Upper lobe of right lung (tissue), 1 donor: ENCODE measurements at regions not wholly inside any gene's neighbourhood (a gene's known extent, or its start where the extent isn't known, plus 50 kb on each side); places are given as distances from the start of the nearest gene placed in this dataset.
"Not testable (repeated sequence)": the region's sequence is repeated elsewhere in the genome, so short reads cannot be mapped to it uniquely, and the experiment has no call there.

Experiments
- ATAC-seq: fragments of 200-7000 bp; cut with Tn5 transposase; one replicate; pipeline ENCODE4 v1.9.1; 2020; ENCODE audit warnings: mild to moderate bottlenecking, moderate library complexity
- DNase-seq: peaks from one replicate; pipeline ENCODE4 v3.0.0-alpha.2; 2020
- H3K27ac ChIP-seq: fragments of 200-600 bp; one replicate; pipeline ENCODE4 v1.8.0; 2022
- H3K27me3 ChIP-seq: fragments of 200-600 bp; one replicate; pipeline ENCODE4 v1.8.0; 2022; ENCODE audit warnings: mild to moderate bottlenecking
- H3K36me3 ChIP-seq: fragments of 200-600 bp; one replicate; pipeline ENCODE4 v1.8.0; 2022
- H3K4me1 ChIP-seq: fragments of 200-600 bp; one replicate; pipeline ENCODE4 v1.8.0; 2022
- H3K4me3 ChIP-seq: fragments of 200-600 bp; one replicate; pipeline ENCODE4 v1.8.0; 2022; ENCODE audit warnings: mild to moderate bottlenecking
- H3K9me3 ChIP-seq: fragments of 200-600 bp; one replicate; pipeline ENCODE4 v1.8.0; 2022
- intact Hi-C: fragments of 100-400 bp; cut with DNase I; formaldehyde crosslinking; loops from one replicate; pipeline ENCODE4 v1.11.0; 2022
- TF ChIP-seq, protein P1 (sequence below): fragments of 200-600 bp; IDR thresholded peaks from one replicate; pipeline ENCODE4 v1.8.0; 2022; ENCODE audit warnings: antibody characterized with exemption
- donor health status: DM: no; HTN: yes; CAD: no; lungs with severe emphysema.

DNA sequence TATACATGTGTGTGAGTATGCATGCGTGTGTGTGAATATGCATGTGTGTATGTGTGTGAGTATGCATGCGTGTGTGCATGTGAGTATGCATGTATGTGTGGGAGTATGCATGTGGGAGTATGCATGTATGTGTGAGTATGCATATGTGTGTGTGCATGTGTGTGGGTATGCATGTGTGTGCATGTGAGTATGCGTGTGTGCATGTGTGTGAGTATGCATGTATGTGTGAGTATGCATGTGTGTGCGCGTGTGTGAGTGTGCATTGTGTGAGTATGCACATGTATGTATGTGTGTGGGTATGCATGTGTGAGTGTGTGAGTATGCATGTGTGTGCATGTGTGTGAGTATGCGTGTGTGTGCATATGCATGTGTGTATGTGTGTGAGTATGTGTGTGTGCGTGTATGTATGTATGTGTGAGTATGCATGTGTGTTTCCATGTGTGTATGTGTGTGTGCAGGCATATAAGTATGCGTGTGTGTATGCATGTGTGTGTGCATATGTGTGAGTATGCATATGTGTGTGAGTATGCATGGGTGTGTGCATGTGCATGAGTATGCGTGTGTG, 97.9 kb upstream of the MED13L start:
- intact Hi-C loops, result no loop called here
- no peaks in the 10 kb centered on the region for H3K4me1 ChIP-seq
- no peaks in the 10 kb centered on the region for H3K9me3 ChIP-seq
- peak; percentile 3 for DNase-seq
- H3K36me3 ChIP-seq, result no peaks in the 10 kb centered on the region
- no peaks in the 10 kb centered on the region for H3K27me3 ChIP-seq
- TF ChIP-seq, protein P1, sequence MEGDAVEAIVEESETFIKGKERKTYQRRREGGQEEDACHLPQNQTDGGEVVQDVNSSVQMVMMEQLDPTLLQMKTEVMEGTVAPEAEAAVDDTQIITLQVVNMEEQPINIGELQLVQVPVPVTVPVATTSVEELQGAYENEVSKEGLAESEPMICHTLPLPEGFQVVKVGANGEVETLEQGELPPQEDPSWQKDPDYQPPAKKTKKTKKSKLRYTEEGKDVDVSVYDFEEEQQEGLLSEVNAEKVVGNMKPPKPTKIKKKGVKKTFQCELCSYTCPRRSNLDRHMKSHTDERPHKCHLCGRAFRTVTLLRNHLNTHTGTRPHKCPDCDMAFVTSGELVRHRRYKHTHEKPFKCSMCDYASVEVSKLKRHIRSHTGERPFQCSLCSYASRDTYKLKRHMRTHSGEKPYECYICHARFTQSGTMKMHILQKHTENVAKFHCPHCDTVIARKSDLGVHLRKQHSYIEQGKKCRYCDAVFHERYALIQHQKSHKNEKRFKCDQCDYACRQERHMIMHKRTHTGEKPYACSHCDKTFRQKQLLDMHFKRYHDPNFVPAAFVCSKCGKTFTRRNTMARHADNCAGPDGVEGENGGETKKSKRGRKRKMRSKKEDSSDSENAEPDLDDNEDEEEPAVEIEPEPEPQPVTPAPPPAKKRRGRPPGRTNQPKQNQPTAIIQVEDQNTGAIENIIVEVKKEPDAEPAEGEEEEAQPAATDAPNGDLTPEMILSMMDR, result no peak
- no peak overlapping the region for H3K4me3 ChIP-seq
- H3K27ac ChIP-seq, result no peak overlapping the region
- no peak for ATAC-seq

DNA sequence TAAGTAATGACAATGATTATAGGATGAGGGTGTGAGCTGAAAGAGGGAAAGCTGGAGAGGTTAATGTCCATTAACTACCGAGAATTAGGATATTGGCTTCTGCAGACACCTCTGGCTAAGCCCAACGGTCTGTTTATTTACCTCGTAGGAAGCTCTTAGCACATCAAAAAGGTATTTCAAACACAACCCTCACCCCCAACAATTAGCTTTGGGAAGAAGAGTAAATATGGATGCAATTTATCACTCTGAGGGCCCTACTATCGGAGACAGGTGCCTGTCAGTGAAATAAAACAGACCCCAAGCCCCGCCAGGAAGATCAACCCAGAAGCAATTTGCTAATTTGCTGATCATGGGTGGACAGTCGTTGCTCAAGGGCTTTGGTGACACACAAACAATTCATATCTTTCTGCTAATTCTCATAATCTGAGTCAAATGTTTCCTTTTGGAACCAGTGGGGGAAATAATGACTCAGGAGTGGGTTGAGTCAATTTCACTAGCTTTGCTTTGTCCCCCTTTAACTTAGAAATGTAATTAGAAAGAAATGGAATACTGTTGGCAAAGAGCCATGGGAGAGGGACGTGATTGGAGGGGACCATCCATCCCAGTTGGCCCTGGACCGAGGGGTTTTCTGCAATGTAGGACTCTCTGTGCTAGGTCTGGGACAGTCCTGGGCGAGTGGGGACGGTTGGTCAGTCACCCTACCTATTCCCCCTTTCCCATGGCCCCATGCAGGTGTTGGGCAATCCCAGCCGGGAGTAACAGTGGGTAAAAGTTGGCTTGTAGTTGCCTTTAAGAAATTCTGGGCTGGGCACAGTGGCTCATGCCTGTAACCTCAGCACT, 99.1 kb upstream of the MED13L start:
- Histone ChIP-seq H3K4me3 (no peak overlapping the region), H3K36me3 (no peaks in the 10 kb centered on the region), H3K9me3 (no peaks in the 10 kb centered on the region), H3K27ac (no peak overlapping the region), H3K4me1 (peaks cover 4% of the 10 kb centered on the region), H3K27me3 (no peaks in the 10 kb centered on the region)
- TF ChIP-seq, protein P1, result no peak
- DNase-seq (no peak), ATAC-seq (no peak)
- intact Hi-C loops, result no loop called here

DNA sequence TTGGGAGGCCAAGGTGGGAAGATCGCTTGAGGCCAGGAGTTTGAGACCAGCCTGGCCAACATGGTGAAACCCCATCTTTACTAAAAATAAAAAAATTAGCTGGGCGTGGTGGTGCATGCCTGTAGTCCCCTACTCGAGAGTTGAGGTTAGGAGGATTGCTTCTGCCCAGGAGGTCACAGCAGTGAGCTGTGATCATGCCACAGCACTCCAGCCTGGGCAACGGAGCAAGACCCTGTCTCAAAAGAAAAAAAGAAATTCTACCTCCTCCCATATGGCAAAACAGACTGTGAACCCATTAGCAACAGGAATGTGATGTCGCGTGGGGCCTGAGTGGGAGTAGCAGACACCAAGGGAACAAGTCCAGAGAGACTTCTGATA, 99.7 kb upstream of the MED13L start:
- H3K4me3 ChIP-seq, ATAC-seq, H3K27ac ChIP-seq, DNase-seq, H3K9me3 ChIP-seq, intact Hi-C loops, H3K4me1 ChIP-seq, H3K27me3 ChIP-seq, H3K36me3 ChIP-seq: not testable (repeated sequence)

DNA sequence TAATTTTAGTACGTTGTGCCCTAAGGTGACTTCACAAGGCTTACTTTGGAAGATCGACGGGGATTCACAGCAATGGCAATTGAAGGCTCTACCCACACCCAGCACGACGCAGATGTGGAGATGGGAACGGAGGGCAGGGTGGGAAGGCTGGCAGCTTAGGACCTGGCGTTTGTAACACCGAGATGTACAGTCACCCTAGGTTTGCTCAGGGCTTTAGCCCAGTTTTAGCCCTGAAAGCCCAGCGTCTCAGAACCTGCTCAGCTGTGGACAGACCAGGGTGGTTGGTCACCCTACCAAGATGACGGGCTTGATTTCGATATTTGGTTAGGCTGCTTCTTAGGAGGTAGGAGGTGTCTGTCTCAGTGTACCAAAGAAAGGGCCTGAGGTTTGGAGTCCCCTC, 100.5 kb upstream of the MED13L start:
- H3K27me3 ChIP-seq, result no peaks in the 10 kb centered on the region
- TF ChIP-seq, protein P1, result no peak
- no peaks in the 10 kb centered on the region for H3K9me3 ChIP-seq
- no peaks in the 10 kb centered on the region for H3K36me3 ChIP-seq
- DNase-seq (no peak), ATAC-seq (no peak)
- H3K27ac ChIP-seq, result no peak overlapping the region
- H3K4me1 ChIP-seq, result peaks cover 15% of the 10 kb centered on the region
- intact Hi-C loops, result no loop called here
- no peak overlapping the region for H3K4me3 ChIP-seq

DNA sequence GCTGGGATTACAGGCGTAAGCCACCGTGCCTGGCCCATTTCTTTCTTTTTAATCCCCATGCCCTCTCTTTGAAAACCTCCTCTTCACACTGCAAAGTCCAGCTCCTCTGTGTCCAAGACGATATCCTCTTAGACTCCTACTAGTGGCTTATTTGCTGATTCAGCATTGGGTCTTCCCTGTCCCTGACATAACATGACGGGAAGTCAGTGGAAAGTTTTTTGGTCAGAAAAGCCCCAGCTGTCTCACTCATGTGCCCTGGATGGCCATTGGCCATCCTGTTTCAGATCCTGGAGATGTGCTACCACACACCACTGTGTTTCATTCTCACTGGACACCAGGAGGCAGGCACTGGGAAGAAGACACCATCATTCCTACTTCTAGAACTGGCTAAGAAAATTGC, 102.6 kb upstream of the MED13L start:
- peaks cover 23% of the 10 kb centered on the region for H3K4me1 ChIP-seq
- intact Hi-C loops, result no loop called here
- no peak for DNase-seq
- TF ChIP-seq, protein P1, result no peak
- no peak overlapping the region for H3K27ac ChIP-seq
- no peak for ATAC-seq
- no peaks in the 10 kb centered on the region for H3K27me3 ChIP-seq
- H3K4me3 ChIP-seq, result no peak overlapping the region
- no peaks in the 10 kb centered on the region for H3K9me3 ChIP-seq
- no peaks in the 10 kb centered on the region for H3K36me3 ChIP-seq

DNA sequence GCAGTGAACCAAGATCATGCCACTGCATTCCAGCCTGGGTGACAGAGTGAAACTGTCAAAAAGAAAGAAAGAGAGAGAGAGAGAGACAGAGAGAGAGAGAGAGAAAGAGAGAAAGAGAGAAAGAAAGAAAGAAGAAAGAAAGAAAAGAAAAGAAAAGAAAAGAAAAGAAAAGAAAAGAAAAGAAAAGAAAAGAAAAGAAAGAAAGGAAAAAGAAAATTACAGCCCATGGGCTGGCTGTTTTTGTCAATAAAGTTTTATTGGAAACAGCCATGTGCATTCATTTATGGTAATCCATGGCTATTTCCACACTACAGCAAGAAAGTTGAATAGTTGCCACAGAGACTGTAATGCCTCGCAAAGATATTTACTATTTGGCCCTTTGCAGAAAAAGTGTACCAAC, 103.2 kb upstream of the MED13L start:
- intact Hi-C loops, DNase-seq, H3K36me3 ChIP-seq, H3K9me3 ChIP-seq, H3K27ac ChIP-seq, ATAC-seq, H3K4me3 ChIP-seq, H3K27me3 ChIP-seq: not testable (repeated sequence)
- peaks cover 23% of the 10 kb centered on the region for H3K4me1 ChIP-seq
